Natural killer cell (primary cell): ENCODE measurements at regions not wholly inside any gene's neighbourhood (a gene's known extent, or its start where the extent isn't known, plus 50 kb on each side); places are given as distances from the start of the nearest gene placed in this dataset.

Experiments used
- ATAC-seq, 3 donors: fragments of 150-1000 bp in 2 of 3; fragments of 200-7000 bp in 1 of 3; cut with Tn5 transposase; 1 replicate in 1 of 3; 2 replicates in 2 of 3; pipeline ENCODE4 v1.10.0; 2021; ENCODE audit warnings: mild to moderate bottlenecking in 2 of 3, moderate library complexity in 2 of 3
- DNase-seq, 2 donors: peaks; one replicate each; pipeline versions ENCODE4 v3.0.0 to v3.0.0-alpha.2; 2013 to 2021; ENCODE audit warnings: mixed read lengths in 1 of 2
- H3K27ac ChIP-seq: one replicate; pipeline ENCODE4 v1.5.1; 2013; ENCODE audit warnings: mild to moderate bottlenecking, low read length
- H3K27me3 ChIP-seq: one replicate; pipeline ENCODE4 v1.6.1; 2013; ENCODE audit warnings: low read length; ENCODE audit not compliant: control insufficient read depth, insufficient read depth
- H3K36me3 ChIP-seq: one replicate; pipeline ENCODE4 v1.6.1; 2013; ENCODE audit warnings: low read length; ENCODE audit not compliant: control insufficient read depth, insufficient read depth
- H3K4me1 ChIP-seq: one replicate; pipeline ENCODE4 v1.6.1; 2013; ENCODE audit warnings: low read length; ENCODE audit not compliant: control insufficient read depth, insufficient read depth
- H3K4me3 ChIP-seq: one replicate; pipeline ENCODE4 v1.5.1; 2013; ENCODE audit warnings: low read length
- H3K9me3 ChIP-seq: one replicate; pipeline ENCODE4 v1.6.1; 2013; ENCODE audit warnings: low read length; ENCODE audit not compliant: control insufficient read depth, insufficient read depth
- H3K27ac Mint-ChIP-seq, 2 donors: one replicate each; pipeline ENCODE4 v1.8.0; 2022; ENCODE audit warnings: mild to moderate bottlenecking in 2 of 2, mixed read lengths in 2 of 2, moderate library complexity in 1 of 2
- H3K27me3 Mint-ChIP-seq, 2 donors: one replicate each; pipeline ENCODE4 v1.8.0; 2022; ENCODE audit warnings: low read depth in 2 of 2, mixed read lengths in 2 of 2
- H3K36me3 Mint-ChIP-seq: one replicate; pipeline ENCODE4 v1.8.0; 2022; ENCODE audit warnings: mixed read lengths
- H3K4me1 Mint-ChIP-seq, 2 donors: one replicate each; pipeline ENCODE4 v1.8.0; 2022; ENCODE audit warnings: mixed read lengths in 2 of 2
- H3K4me3 Mint-ChIP-seq: one replicate; pipeline ENCODE4 v1.8.0; 2022; ENCODE audit warnings: mild to moderate bottlenecking, moderate library complexity, mixed read lengths
- H3K9me3 Mint-ChIP-seq, 2 donors: one replicate each; pipeline ENCODE4 v1.8.0; 2022; ENCODE audit warnings: mixed read lengths in 2 of 2
- CTCF ChIP-seq: fragments of 200-600 bp; IDR thresholded peaks from one replicate; pipeline ENCODE4 v1.8.0; 2022; ENCODE audit warnings: antibody characterized with exemption
- WGBS: methylation state at CpG from one replicate; pipeline ENCODE4 v1.1.7; 2013; ENCODE audit warnings: missing lambda C conversion rate; ENCODE audit not compliant: insufficient coverage; 5-methylcytosine and 5-hydroxymethylcytosine counted together
- intact Hi-C: fragments of 100-400 bp; cut with micrococcal nuclease; formaldehyde crosslinking; loops from one replicate; pipeline ENCODE4 v1.14.2; 2022

- Mint-ChIP-seq H3K9me3 (no peaks in the 10 kb centered on the region), H3K4me3 (no peak overlapping the region), H3K4me1 (peaks cover 0 to 12% of the 10 kb centered on the region in 2 donors), H3K36me3 (no peaks in the 10 kb centered on the region), H3K27ac (peak overlapping the region in 1 of 2 donors; percentile 13), H3K27me3 (peaks cover 6% of the 10 kb centered on the region in 2 donors)
- no peaks in the 10 kb centered on the region for H3K4me1 ChIP-seq
- no peak for TF ChIP-seq CTCF
- ATAC-seq (no peak), DNase-seq (no peak)
- 83% methylated on average over 5 of the region's 5 CpGs for WGBS
- no peak overlapping the region for H3K27ac ChIP-seq
- no peaks in the 10 kb centered on the region for H3K9me3 ChIP-seq
- intact Hi-C loops, result no loop called here
- no peak overlapping the region for H3K4me3 ChIP-seq
- no peaks in the 10 kb centered on the region for H3K36me3 ChIP-seq
- no peaks in the 10 kb centered on the region for H3K27me3 ChIP-seq
Observed at GRCh38 chr14:75363130-75363529, 64.7 kb upstream of the JDP2 start.

- H3K9me3 ChIP-seq, result no peaks in the 10 kb centered on the region
- H3K9me3 Mint-ChIP-seq, result no peaks in the 10 kb centered on the region
- WGBS, result 80% methylated on average over 4 of the region's 4 CpGs
- H3K27ac Mint-ChIP-seq, result peak overlapping the region in 1 of 2 donors; percentile 13
- DNase-seq (no peak), ATAC-seq (no peak)
- TF ChIP-seq CTCF, result no peak
- peaks cover 6% of the 10 kb centered on the region in 2 donors for H3K27me3 Mint-ChIP-seq
- no peaks in the 10 kb centered on the region for H3K27me3 ChIP-seq
- intact Hi-C loops, result no loop called here
- H3K4me3 ChIP-seq, result no peak overlapping the region
- no peak overlapping the region for H3K27ac ChIP-seq
- no peaks in the 10 kb centered on the region for H3K4me1 ChIP-seq
- no peaks in the 10 kb centered on the region for H3K36me3 ChIP-seq
- no peak overlapping the region for H3K4me3 Mint-ChIP-seq
- peaks cover 0 to 12% of the 10 kb centered on the region in 2 donors for H3K4me1 Mint-ChIP-seq
- no peaks in the 10 kb centered on the region for H3K36me3 Mint-ChIP-seq
Observed at GRCh38 chr14:75363570-75364227, 64.1 kb upstream of the JDP2 start.

GRCh38 chr14:75365116-75365515 is 62.7 kb upstream of the JDP2 start:
- Histone ChIP-seq H3K36me3 (no peaks in the 10 kb centered on the region), H3K4me3 (no peak overlapping the region), H3K4me1 (no peaks in the 10 kb centered on the region), H3K27ac (no peak overlapping the region), H3K27me3 (no peaks in the 10 kb centered on the region), H3K9me3 (no peaks in the 10 kb centered on the region)
- H3K4me3 Mint-ChIP-seq, result no peak overlapping the region
- DNase-seq (no peak), ATAC-seq (no peak)
- H3K27me3 Mint-ChIP-seq, result peaks cover 6% of the 10 kb centered on the region in 2 donors
- no peak for TF ChIP-seq CTCF
- H3K9me3 Mint-ChIP-seq, result no peaks in the 10 kb centered on the region
- WGBS, result 77% methylated on average over 1 of the region's 2 CpGs
- no peaks in the 10 kb centered on the region for H3K36me3 Mint-ChIP-seq
- intact Hi-C loops, result no loop called here
- no peak overlapping the region for H3K27ac Mint-ChIP-seq
- H3K4me1 Mint-ChIP-seq, result peaks cover 0 to 12% of the 10 kb centered on the region in 2 donors

GRCh38 chr14:75366963-75367362 is 60.9 kb upstream of the JDP2 start:
- Mint-ChIP-seq H3K4me1 (peaks cover 0 to 12% of the 10 kb centered on the region in 2 donors), H3K27me3 (peaks cover 4 to 13% of the 10 kb centered on the region in 2 donors), H3K9me3 (no peaks in the 10 kb centered on the region), H3K36me3 (no peaks in the 10 kb centered on the region), H3K4me3 (no peak overlapping the region), H3K27ac (no peak overlapping the region)
- H3K27me3 ChIP-seq, result no peaks in the 10 kb centered on the region
- WGBS, result 90% methylated on average over 5 of the region's 5 CpGs
- intact Hi-C loops, result no loop called here
- no peaks in the 10 kb centered on the region for H3K4me1 ChIP-seq
- no peaks in the 10 kb centered on the region for H3K36me3 ChIP-seq
- DNase-seq (no peak), ATAC-seq (no peak)
- no peak overlapping the region for H3K4me3 ChIP-seq
- no peak overlapping the region for H3K27ac ChIP-seq
- no peak for TF ChIP-seq CTCF
- no peaks in the 10 kb centered on the region for H3K9me3 ChIP-seq
